ENCODE measurements at regions not wholly inside any gene's neighbourhood (a gene's known extent, or its start where the extent isn't known, plus 50 kb on each side); places are given as distances from the start of the nearest gene placed in this dataset.

- Histone ChIP-seq H3K27me3 (ENCODE audit: control insufficient read depth, insufficient read depth, low read length) (no peaks in the 10 kb centered on the region), H3K4me1 (ENCODE audit: control insufficient read depth, insufficient read depth, low read length) (no peaks in the 10 kb centered on the region), H3K27ac (ENCODE audit: low read depth, low read length) (no peak overlapping the region), H3K9ac (ENCODE audit: low read length) (no peak overlapping the region), H3K36me3 (ENCODE audit: control insufficient read depth, insufficient read depth, low read length) (no peaks in the 10 kb centered on the region), H3K4me3 (ENCODE audit: low read length) (no peak overlapping the region)
Measured at GRCh38 chr22:49292909-49293308, 534.8 kb downstream of the BRD1 start.

GRCh38 chr22:49291781-49292180 lies 535.9 kb downstream of the BRD1 start:
- no peaks in the 10 kb centered on the region for H3K4me1 ChIP-seq (ENCODE audit: control insufficient read depth, insufficient read depth, low read length)
- H3K4me3 ChIP-seq (ENCODE audit: low read length), result no peak overlapping the region
- no peak overlapping the region for H3K27ac ChIP-seq (ENCODE audit: low read depth, low read length)
- H3K36me3 ChIP-seq (ENCODE audit: control insufficient read depth, insufficient read depth, low read length), result no peaks in the 10 kb centered on the region
- no peaks in the 10 kb centered on the region for H3K27me3 ChIP-seq (ENCODE audit: control insufficient read depth, insufficient read depth, low read length)
- no peak overlapping the region for H3K9ac ChIP-seq (ENCODE audit: low read length)

DNA sequence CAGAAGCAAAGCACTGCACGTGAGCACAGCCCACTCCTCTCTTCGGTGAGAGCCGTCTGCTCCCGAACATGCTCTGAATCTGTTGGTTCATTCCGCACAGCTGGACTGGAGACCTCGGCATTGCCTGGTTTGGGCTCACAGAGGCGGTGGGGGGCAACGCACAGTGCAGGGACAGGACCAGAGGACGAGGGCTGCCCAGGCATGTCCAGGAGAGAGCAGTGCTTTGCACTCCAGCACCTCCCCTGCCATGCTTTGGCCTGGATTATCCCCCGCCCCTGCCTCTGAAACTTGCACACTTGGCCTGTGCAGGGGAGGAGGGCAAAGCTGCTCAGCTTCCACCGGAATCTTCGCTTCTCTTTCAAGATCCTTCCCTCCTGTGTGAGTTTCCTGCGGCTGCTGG lies 536.5 kb downstream of the BRD1 start:
- Histone ChIP-seq H3K36me3 (ENCODE audit: control insufficient read depth, insufficient read depth, low read length) (no peaks in the 10 kb centered on the region), H3K27ac (ENCODE audit: low read depth, low read length) (no peak overlapping the region), H3K4me3 (ENCODE audit: low read length) (no peak overlapping the region), H3K27me3 (ENCODE audit: control insufficient read depth, insufficient read depth, low read length) (no peaks in the 10 kb centered on the region), H3K4me1 (ENCODE audit: control insufficient read depth, insufficient read depth, low read length) (no peaks in the 10 kb centered on the region), H3K9ac (ENCODE audit: low read length) (no peak overlapping the region)

- H3K27ac ChIP-seq (ENCODE audit: low read depth, low read length), result no peak overlapping the region
- H3K9ac ChIP-seq (ENCODE audit: low read length), result no peak overlapping the region
- H3K4me3 ChIP-seq (ENCODE audit: low read length), result no peak overlapping the region
- H3K4me1 ChIP-seq (ENCODE audit: control insufficient read depth, insufficient read depth, low read length), result no peaks in the 10 kb centered on the region
- no peaks in the 10 kb centered on the region for H3K27me3 ChIP-seq (ENCODE audit: control insufficient read depth, insufficient read depth, low read length)
- no peaks in the 10 kb centered on the region for H3K36me3 ChIP-seq (ENCODE audit: control insufficient read depth, insufficient read depth, low read length)
Measured at GRCh38 chr22:49290711-49291110, 537.0 kb downstream of the BRD1 start.

- Histone ChIP-seq H3K4me3 (ENCODE audit: low read length) (no peak overlapping the region), H3K9ac (ENCODE audit: low read length) (no peak overlapping the region), H3K4me1 (ENCODE audit: control insufficient read depth, insufficient read depth, low read length) (no peaks in the 10 kb centered on the region), H3K27me3 (ENCODE audit: control insufficient read depth, insufficient read depth, low read length) (no peaks in the 10 kb centered on the region), H3K36me3 (ENCODE audit: control insufficient read depth, insufficient read depth, low read length) (no peaks in the 10 kb centered on the region), H3K27ac (ENCODE audit: low read depth, low read length) (no peak overlapping the region)
Measured at GRCh38 chr22:49289822-49290679, 537.6 kb downstream of the BRD1 start.

DNA sequence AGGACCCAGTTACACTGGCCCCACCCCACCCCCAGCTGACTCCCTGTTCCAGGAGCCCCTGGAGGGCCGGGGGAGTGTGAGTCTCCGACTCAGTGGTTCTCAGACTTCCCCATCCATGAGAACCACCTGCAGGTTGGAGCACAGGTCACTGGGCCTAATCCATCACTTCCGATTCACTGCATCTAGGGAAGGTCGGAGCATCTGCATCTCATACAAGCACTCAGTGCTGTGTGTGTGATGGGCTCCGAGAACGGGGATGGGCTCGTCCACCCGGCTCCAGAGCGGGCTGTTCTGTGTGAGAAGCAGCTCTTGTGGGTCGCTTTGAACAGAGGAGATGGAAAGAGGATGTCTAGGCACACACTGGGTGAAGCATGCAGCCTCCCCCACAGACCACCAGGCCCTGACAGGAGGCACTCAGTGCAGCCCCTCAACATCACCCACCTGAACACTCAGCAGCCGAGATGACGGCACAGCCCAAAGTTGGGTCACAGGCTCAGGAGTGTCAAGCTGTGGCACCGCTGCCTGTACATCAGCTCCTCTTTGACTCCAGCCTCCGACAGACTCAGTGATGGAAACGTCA lies 541.4 kb downstream of the BRD1 start:
- Histone ChIP-seq H3K27me3 (ENCODE audit: control insufficient read depth, insufficient read depth, low read length) (no peaks in the 10 kb centered on the region), H3K36me3 (ENCODE audit: control insufficient read depth, insufficient read depth, low read length) (no peaks in the 10 kb centered on the region), H3K9ac (ENCODE audit: low read length) (no peak overlapping the region), H3K27ac (ENCODE audit: low read depth, low read length) (no peak overlapping the region), H3K4me3 (ENCODE audit: low read length) (no peak overlapping the region), H3K4me1 (ENCODE audit: control insufficient read depth, insufficient read depth, low read length) (no peaks in the 10 kb centered on the region)

DNA sequence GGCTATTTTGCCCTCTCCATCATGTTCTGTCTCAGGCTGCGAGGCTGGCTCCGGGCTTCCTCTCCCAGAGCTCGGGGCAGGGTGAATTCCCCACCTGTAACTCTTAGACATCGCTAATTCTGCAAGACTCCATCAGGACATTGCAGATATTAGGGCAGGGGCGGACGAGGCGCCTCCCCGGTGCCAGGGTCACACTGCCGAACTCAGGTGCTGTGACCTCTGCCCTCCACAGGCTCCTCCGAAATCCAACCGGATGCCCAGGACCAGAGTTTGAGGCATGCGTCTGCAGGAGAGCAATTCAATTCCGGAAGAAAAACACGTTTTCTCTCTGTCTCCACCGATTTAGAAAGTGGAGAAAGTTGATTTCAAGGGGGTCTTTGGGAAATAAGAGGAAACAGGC lies 542.7 kb downstream of the BRD1 start:
- H3K27ac ChIP-seq (ENCODE audit: low read depth, low read length), result no peak overlapping the region
- no peak overlapping the region for H3K4me3 ChIP-seq (ENCODE audit: low read length)
- H3K4me1 ChIP-seq (ENCODE audit: control insufficient read depth, insufficient read depth, low read length), result no peaks in the 10 kb centered on the region
- no peaks in the 10 kb centered on the region for H3K36me3 ChIP-seq (ENCODE audit: control insufficient read depth, insufficient read depth, low read length)
- H3K9ac ChIP-seq (ENCODE audit: low read length), result no peak overlapping the region
- no peaks in the 10 kb centered on the region for H3K27me3 ChIP-seq (ENCODE audit: control insufficient read depth, insufficient read depth, low read length)

GRCh38 chr22:49284056-49284784 lies 543.5 kb downstream of the BRD1 start:
- Histone ChIP-seq H3K4me1 (ENCODE audit: control insufficient read depth, insufficient read depth, low read length) (no peaks in the 10 kb centered on the region), H3K36me3 (ENCODE audit: control insufficient read depth, insufficient read depth, low read length) (no peaks in the 10 kb centered on the region), H3K27me3 (ENCODE audit: control insufficient read depth, insufficient read depth, low read length) (no peaks in the 10 kb centered on the region), H3K4me3 (ENCODE audit: low read length) (no peak overlapping the region), H3K9ac (ENCODE audit: low read length) (no peak overlapping the region), H3K27ac (ENCODE audit: low read depth, low read length) (no peak overlapping the region)

- H3K4me1 ChIP-seq (ENCODE audit: control insufficient read depth, insufficient read depth, low read length), result no peaks in the 10 kb centered on the region
- no peak overlapping the region for H3K9ac ChIP-seq (ENCODE audit: low read length)
- no peaks in the 10 kb centered on the region for H3K27me3 ChIP-seq (ENCODE audit: control insufficient read depth, insufficient read depth, low read length)
- H3K4me3 ChIP-seq (ENCODE audit: low read length), result no peak overlapping the region
- no peak overlapping the region for H3K27ac ChIP-seq (ENCODE audit: low read depth, low read length)
- H3K36me3 ChIP-seq (ENCODE audit: control insufficient read depth, insufficient read depth, low read length), result no peaks in the 10 kb centered on the region
Measured at GRCh38 chr22:49282596-49282995, 545.1 kb downstream of the BRD1 start.

DNA sequence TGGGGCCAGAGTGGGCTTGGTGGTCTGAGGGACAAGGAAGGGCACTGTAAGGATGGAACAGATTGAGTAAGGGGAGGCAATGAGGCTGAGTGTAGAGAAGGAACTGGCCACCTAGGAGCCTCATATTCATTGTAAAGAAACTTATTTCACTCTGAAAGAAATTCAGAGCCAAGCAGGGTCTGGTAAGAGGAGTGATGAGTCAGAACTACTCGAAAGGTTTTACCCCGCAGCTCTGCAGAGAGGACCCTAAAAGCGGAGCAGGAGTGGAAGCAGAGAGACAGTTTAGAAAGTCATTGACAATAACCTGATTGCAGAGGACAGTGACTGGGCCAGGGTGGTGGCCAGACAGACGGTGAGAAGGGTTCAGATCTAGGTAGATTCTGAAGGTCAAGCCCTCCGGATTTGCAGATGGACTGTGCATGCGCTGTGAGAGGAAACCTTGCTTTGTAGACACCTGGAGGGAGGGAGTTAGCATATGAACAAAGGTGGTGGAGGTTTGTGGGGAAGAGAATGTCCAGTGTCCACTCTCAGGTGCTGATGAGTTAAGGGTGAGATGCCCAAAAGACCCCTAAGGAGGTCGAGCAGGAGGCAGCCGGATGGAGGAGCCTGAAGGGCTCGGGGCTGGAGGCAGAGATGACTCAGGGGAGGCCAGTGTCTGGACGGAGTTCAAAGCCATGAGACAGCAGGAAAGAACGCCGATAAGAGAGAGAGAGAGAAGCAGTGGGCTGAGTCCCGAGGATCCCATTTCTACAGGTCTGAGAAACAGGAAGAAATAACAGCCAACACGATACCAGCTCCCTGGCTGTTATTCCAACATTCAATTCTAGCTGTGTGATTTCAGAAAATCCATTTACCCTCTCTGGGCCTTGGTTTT lies 546.0 kb downstream of the BRD1 start:
- Histone ChIP-seq H3K27me3 (ENCODE audit: control insufficient read depth, insufficient read depth, low read length) (no peaks in the 10 kb centered on the region), H3K9ac (ENCODE audit: low read length) (no peak overlapping the region), H3K36me3 (ENCODE audit: control insufficient read depth, insufficient read depth, low read length) (no peaks in the 10 kb centered on the region), H3K4me1 (ENCODE audit: control insufficient read depth, insufficient read depth, low read length) (no peaks in the 10 kb centered on the region), H3K4me3 (ENCODE audit: low read length) (no peak overlapping the region), H3K27ac (ENCODE audit: low read depth, low read length) (no peak overlapping the region)

GRCh38 chr22:49278340-49278739 lies 549.3 kb downstream of the BRD1 start:
- H3K36me3 ChIP-seq (ENCODE audit: control insufficient read depth, insufficient read depth, low read length), result no peaks in the 10 kb centered on the region
- no peak overlapping the region for H3K27ac ChIP-seq (ENCODE audit: low read depth, low read length)
- no peaks in the 10 kb centered on the region for H3K27me3 ChIP-seq (ENCODE audit: control insufficient read depth, insufficient read depth, low read length)
- H3K4me1 ChIP-seq (ENCODE audit: control insufficient read depth, insufficient read depth, low read length), result no peaks in the 10 kb centered on the region
- no peak overlapping the region for H3K4me3 ChIP-seq (ENCODE audit: low read length)
- H3K9ac ChIP-seq (ENCODE audit: low read length), result no peak overlapping the region

GRCh38 chr22:49276567-49276966 lies 551.1 kb downstream of the BRD1 start:
- no peak overlapping the region for H3K9ac ChIP-seq (ENCODE audit: low read length)
- no peak overlapping the region for H3K4me3 ChIP-seq (ENCODE audit: low read length)
- H3K4me1 ChIP-seq (ENCODE audit: control insufficient read depth, insufficient read depth, low read length), result no peaks in the 10 kb centered on the region
- no peaks in the 10 kb centered on the region for H3K27me3 ChIP-seq (ENCODE audit: control insufficient read depth, insufficient read depth, low read length)
- H3K27ac ChIP-seq (ENCODE audit: low read depth, low read length), result no peak overlapping the region
- H3K36me3 ChIP-seq (ENCODE audit: control insufficient read depth, insufficient read depth, low read length), result no peaks in the 10 kb centered on the region
